ENCODE measurements at regions not wholly inside any gene's neighbourhood (a gene's known extent, or its start where the extent isn't known, plus 50 kb on each side); places are given as distances from the start of the nearest gene placed in this dataset.
"Not testable (repeated sequence)": the region's sequence is repeated elsewhere in the genome, so short reads cannot be mapped to it uniquely, and the experiment has no call there.

- no peak for DNase-seq
Observed at GRCh38 chr2:176427549-176427948, 158.3 kb downstream of the MTX2 start.

- DNase-seq, result not testable (repeated sequence)
Observed at GRCh38 chr2:176428944-176429469, 159.8 kb downstream of the MTX2 start.

GRCh38 chr2:176432434-176432833, 163.2 kb downstream of the MTX2 start:
- DNase-seq, result no peak

DNA sequence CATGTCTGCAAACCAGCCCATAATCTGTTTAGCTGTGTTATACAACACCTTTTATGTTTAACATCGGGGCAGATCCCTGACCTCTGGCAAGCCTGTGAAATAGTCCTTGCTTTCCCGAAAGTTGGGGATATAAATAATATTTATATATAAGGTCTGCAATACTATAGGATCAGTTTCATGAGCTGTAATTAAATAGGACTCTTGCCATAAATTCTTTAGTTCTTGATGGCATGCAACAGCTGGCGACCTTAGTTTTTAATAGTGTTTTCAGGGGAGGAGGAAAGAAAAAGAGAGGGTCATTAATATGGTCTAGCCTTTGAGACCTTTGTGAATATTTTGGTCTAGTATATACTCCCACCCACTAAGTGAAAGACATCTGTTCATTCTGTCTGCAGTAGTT, 166.5 kb downstream of the MTX2 start:
- no peak for DNase-seq

DNA sequence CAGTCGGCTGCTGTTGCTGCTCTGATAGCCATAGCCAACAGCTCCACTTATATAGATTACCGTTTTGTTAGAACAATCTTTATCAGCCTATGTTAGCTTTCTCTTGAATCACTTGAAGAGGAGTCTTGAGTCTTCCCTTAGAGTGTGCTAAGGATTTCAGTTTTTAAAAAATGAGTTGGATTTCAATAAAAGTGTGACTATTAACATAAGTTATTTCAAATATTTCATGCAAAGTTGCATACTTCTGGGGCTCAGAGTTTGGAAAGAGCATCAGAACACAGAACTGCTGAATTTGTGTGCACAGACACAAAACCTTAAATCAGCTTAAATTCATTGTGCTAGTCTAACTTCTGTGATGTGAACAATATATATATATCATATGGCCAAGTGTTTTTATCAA, 174.7 kb downstream of the MTX2 start:
- no peak for DNase-seq

- no peak for DNase-seq
Observed at GRCh38 chr2:176445956-176446355, 176.7 kb downstream of the MTX2 start.

DNA sequence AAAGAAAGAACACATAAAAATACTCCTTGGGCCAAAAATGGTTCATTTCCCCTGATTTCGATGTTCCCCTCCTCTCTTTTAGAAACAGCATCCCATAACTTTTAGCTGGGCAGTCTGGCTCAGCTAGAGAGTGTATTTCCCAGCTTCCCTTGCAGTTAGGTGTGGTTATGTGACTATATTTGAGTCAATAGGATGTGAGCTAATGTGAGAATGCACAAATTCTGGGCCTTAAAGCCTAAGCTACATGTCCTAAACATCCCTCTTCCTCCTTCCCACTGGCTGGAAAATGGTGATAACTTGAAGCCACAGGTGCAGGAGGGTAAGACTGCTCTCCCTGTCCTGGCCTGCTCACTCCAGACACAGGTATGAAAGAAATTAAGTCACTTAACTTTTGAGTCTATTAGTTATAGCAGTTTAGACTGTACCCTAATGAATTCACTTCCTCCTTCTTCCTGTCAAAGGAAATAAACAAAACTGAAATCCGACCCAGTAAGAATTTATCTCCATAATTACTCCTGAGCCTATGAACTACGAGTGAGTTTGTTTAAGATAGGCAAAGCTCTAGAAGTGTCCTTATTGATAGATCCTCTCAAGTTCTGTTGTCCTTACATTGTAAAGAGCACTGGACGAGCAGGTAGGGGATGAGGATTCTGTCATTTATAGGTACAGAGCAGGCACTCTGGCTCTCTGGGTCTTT, 177.6 kb downstream of the MTX2 start:
- no peak for DNase-seq

GRCh38 chr2:176447616-176448015, 178.4 kb downstream of the MTX2 start:
- DNase-seq, result no peak

DNA sequence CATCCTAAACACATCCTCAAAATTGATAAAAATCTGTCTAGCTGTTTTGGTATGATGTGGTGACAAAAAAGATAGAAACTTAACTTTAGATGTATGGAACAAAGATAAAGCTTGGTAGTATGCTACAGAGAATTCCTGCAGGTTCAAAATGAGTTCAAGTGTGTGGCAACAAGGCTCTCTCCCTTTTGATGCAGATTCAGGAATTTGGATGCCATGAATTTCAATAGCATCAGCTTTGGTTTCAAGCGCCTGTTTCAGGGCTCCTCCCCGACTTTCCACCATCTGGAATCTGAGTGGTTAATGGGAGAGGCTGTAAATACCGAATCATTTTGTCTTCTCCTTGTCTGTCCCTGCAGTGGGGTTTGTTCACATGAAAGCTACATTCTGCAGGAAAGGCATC, 180.6 kb downstream of the MTX2 start:
- no peak for DNase-seq

DNA sequence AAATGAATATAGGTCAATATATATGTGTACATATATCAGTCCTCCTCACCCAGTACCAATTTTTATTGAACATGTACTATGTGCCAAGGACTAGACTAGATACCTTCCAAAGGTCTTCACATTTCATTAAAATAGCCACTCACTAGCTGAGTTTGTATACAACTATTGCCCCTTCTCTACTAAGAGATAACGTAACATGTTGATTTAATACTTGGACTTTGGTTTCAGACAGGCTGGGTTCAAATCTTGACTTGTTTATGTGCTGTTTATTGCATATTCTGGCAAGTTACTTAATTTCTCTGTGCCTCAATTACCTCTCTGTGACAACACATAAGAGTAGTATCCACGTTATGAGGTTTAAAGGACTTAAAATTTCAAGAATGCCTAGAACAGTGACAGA, 184.5 kb downstream of the MTX2 start:
- no peak for DNase-seq

DNA sequence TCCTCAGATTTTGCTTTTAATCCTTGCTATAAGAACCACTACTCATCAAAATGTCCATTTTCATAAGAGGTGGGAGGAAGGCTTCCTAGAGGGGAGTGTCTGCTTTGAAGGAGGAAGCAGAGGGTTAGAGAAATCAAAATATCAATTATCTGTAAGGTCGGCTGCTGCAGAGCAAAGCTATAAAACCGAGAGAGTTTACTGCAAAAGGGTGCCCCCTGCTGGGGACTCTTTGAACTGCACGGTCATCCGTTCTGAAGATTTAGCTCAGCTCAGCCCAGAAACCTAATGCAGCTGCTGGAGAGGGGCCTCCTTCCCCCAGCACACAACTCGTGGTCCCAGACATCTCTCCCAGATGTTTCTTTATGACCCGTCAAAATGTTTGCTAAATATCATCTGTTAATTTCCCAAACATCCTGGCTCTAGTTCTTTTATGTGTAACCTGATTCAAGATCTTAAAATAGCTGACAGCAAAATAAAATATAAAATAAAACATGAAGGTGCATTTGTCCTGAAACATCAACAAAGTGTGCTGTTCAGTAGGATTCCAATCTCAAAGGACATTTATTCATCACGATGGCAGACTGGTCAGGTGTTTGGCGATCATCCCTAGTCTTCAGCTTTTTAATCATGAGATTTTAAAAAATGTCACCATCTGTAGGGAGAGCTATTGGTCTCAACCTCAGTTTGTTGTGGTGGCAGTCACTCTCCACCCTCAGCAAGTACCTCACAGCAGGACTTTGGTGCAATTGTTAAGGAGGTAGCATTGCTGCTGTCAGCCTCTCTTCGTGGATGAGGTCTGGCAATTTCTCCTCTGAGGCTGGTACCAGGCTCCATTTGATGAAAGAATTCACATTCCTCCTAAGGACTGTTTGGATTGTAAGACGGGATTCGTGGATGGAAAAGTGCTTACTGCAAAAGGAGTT, 185.9 kb downstream of the MTX2 start:
- DNase-seq, result peak; percentile 76

- no peak for DNase-seq
Observed at GRCh38 chr2:176455816-176456291, 186.6 kb downstream of the MTX2 start.

DNA sequence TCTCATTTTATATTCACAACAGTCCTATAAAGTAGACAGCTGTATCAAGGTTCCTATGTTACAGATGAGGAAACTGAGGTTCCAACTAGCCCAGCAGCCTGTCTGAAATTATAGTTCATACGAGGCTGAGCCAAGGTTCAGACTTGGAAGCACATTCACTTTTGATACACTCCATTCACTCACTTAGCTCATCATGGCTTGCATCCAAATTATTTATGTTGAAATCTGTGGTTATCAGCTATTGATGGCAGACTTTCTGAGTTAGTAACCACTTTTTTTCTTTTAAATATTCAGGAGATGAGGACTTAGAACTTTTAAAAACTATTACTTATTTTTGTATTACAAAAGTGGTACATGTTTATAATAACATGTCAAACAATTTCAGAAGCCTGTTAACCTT, 188.2 kb downstream of the MTX2 start:
- no peak for DNase-seq

DNA sequence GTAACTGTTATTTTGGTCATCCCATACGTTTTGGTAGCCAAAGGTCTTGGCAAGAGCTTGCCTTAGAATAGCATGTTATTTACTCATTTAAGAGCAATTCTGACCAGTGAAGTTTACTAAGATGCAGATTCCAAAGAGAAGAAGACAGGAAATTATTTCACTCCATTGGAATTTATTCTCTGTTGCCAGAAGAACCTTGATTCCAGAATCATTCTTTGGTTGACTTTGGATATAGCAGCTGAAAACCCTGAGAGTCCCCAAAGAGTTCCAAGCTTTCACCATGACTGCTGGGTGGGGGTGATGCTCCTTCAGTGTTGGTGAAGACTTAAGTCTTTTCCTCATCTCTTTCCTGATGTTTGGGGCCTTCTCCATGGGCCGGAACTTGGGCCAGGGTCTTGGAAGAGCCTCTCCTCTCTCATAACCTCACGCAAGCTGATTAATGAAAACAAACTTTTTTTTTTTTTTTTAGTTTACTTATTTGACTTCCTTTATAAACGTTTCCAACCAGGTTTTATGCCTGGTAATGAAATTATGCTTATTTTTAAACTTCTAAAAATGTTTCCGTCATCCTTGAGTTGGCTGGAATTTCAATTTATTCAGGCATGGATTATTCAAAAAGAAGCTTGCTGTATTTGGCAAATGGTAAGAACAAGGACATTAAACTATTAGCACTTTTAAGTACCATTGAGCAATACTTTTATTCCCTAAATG, 192.0 kb downstream of the MTX2 start:
- no peak for DNase-seq

DNA sequence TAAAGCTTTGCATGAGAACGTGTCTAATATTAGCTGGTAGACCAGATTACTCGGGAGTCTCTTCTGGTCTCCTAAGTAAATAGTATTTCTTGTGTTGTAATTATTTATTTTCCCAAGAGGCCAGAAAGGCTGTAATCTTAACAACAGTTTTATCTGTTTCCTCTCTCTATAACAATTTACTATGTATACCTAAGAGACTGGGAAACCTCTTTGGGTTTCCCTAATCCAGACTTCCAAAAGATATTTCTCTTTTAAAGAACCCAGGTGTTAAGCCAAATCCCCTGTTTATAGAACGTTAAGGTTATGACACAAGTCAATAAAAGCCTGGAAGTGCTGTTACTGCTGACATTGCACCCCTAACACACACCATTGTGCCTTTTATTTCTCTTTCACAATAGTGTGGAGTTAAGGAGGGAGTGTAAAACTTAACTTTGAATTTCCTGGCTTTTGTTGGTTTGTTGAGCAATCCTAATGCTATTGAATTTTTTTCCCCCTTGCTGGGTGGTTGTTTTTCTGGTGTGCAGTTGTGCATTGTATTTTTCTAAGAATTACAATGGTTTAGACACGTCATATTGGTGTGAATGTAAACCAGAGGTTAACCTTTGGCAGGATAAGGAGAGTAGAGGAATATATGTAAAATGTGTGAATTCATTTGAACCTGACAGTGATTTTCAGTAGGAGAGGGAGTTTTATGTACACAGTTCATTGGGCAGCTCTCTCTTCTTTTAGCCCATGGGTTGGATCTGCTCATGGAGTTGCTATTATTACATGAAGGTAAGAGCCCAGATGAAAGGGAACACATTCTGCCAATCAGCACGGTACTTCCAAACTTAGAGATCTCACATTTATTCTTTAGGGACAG, 192.8 kb downstream of the MTX2 start:
- no peak for DNase-seq

DNA sequence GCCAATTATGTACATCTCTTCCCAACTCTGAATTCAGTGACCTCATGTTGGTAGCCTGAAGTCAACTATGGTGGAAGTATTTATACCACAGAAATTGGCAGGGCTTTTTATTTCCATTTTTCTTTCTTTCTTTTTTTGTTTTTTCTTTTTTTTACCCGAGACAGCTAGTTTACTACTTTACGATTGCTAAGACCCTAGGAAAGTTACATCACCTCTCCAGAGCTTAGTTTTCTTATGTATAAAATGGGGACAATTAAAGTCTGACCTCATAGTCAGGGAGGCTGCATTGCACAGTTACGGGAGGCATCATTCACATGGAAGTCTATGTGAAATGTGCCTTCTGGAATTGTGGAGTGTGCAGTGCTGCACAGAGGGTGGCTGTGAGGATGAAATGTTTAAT, 194.3 kb downstream of the MTX2 start:
- no peak for DNase-seq

DNA sequence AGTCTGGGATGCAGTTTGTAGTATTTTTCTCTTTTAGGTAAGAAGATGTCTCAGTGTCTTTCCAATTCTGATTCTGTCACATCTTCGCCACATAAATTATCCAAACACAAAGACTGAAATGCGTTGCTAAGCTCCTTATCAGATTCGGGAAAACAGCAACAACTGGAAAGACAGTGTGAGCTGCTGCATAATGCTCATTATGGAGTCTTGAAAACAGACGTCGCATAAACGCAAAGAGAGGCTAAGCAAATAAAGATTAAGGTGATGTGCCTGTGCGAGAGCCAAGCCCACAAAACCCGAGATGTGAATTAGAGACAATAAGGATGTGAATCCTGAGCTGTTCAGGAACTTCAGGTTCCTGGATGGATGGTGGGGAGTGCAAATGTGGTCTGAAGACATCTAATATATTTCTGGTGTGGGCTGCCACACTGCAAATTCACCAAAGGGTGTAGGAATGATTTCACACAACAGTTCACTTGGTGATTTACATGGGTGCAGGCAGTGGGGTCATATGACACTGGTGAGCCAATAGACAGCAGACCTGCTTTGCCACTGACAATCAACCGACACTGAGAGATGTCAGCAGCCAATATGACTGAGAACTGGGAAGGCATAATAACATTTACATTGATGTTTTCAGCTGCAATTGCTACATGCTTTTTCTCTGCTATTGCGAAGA, 195.8 kb downstream of the MTX2 start:
- no peak for DNase-seq

DNA sequence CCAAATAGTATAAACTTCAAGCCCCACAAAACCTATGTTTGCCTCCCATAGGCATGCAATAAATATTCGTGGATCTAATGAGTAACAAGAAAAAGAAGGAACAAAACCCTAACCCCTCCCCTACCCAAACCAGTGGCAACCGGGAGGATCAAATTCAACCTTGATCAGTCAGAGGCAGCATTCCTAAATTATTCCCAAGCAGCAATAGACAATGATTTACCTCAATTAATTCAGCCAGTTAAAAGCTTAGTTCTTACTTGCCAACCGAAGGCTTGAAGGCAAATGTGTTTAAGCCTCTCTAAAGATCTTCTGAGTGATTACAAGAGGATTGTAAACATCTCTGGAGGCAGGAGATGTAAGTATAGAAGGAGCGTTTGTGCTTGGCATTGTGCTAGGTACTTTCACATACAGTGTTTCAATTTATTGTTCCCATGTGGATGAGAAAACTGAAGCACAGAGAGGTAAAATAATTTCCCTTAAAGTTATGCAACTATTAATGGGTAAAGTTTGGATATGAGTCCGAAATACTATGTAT, 197.7 kb downstream of the MTX2 start:
- DNase-seq, result no peak

DNA sequence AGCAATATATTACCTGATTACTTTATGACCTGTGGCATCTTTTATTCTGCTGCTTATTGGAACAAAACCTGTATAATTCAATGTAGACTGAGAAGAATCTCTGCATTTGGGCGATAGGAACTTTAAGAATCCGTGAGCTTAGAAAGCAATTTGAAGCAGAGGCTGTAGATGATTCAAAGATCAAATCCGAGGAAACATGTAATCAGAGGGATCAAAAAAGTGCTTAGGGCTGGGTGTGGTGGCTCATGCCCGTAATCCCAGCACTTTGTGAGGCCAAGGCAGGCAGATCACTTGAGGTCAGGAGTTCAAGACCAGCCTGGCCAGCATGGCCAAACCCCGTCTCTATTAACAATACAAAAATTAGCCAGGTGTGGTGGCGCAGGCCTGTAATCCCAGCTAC, 198.4 kb downstream of the MTX2 start:
- no peak for DNase-seq

GRCh38 chr2:176468457-176469113, 199.3 kb downstream of the MTX2 start:
- no peak for DNase-seq

GRCh38 chr2:176470713-176471112, 201.5 kb downstream of the MTX2 start:
- DNase-seq, result no peak
